Transverse colon (tissue), 4 donors: ENCODE measurements at regions not wholly inside any gene's neighbourhood (a gene's known extent, or its start where the extent isn't known, plus 50 kb on each side); places are given as distances from the start of the nearest gene placed in this dataset.

Experiments used
- DNase-seq: peaks from one replicate; pipeline ENCODE4 v3.0.0-alpha.2; 2019
- H3K27ac ChIP-seq, 4 donors: fragments of 200-600 bp; sonication (generic); 2 replicates each; pipeline ENCODE4 v1.5.1; 2016 to 2018; ENCODE audit warnings: inconsistent platforms in 4 of 4
- H3K27me3 ChIP-seq: fragments of 200-600 bp; sonication (generic); 2 replicates; pipeline ENCODE4 v1.5.1; 2017; ENCODE audit warnings: inconsistent platforms
- H3K36me3 ChIP-seq, 4 donors: fragments of 200-600 bp; sonication (generic); 2 replicates each; pipeline ENCODE4 v1.5.1; 2017 to 2019; ENCODE audit warnings: inconsistent platforms in 4 of 4
- H3K4me1 ChIP-seq, 4 donors: fragments of 200-600 bp; sonication (generic); 2 replicates each; pipeline ENCODE4 v1.5.1; 2017 to 2020; ENCODE audit warnings: inconsistent platforms in 4 of 4
- H3K4me3 ChIP-seq, 4 donors: fragments of 200-600 bp; sonication (generic); 1 replicate in 1 of 4; 2 replicates in 3 of 4; pipeline versions ENCODE4 v1.5.1 to v1.6.1; 2017 to 2019; ENCODE audit warnings: inconsistent platforms in 4 of 4
- H3K9me3 ChIP-seq, 2 donors: fragments of 200-600 bp; sonication (generic); 2 replicates each; pipeline ENCODE4 v1.5.1; 2017 to 2019; ENCODE audit warnings: inconsistent platforms in 2 of 2
- CTCF ChIP-seq, 5 experiments: fragments of 200-600 bp in 3 of 5; fragments of 450-650 bp in 2 of 5; sonication (generic) in 3 of 5; IDR thresholded peaks; 1 replicate in 2 of 5; 2 replicates in 3 of 5; pipeline ENCODE4 v1.5.1; 2016 to 2017; ENCODE audit warnings: antibody characterized with exemption in 5 of 5, inconsistent platforms in 3 of 5, mild to moderate bottlenecking in 2 of 5, moderate library complexity in 1 of 5
- EP300 ChIP-seq: sonication (generic); formaldehyde crosslinking; IDR thresholded peaks from one replicate; pipeline ENCODE4 v1.6.1; 2017; ENCODE audit warnings: antibody characterized with exemption, low read depth
- POLR2A ChIP-seq: fragments of 450-650 bp; IDR thresholded peaks from one replicate; pipeline ENCODE4 v1.6.1; 2016; ENCODE audit warnings: antibody characterized with exemption, mild to moderate bottlenecking, moderate library complexity
- POLR2AphosphoS5 ChIP-seq, 3 donors: sonication (generic); formaldehyde crosslinking; IDR thresholded peaks; one replicate each; pipeline ENCODE4 v1.6.1; 2016; ENCODE audit warnings: antibody characterized with exemption in 3 of 3
- WGBS, 2 donors: methylation state at CpG; one replicate each; pipeline ENCODE4 v1.1.5; 2018; ENCODE audit warnings: low coverage in 1 of 2; 5-methylcytosine and 5-hydroxymethylcytosine counted together
- in situ Hi-C, 4 donors: fragments of 200-750 bp; cut with MboI; loops; one replicate each; pipeline versions ENCODE4 v1.15.0 to v1.15.1; 2017; ENCODE audit warnings: low sequenced_read_pairs in 3 of 4, low pct_ligation_motif_present in 1 of 4, low pct_unique_long_range_greater_than_20kb in 1 of 4
- intact Hi-C: fragments of 100-400 bp; cut with DNase I; formaldehyde crosslinking; loops from one replicate; pipeline ENCODE4 v1.15.1; 2023; ENCODE audit warnings: low total_unique reads

DNA sequence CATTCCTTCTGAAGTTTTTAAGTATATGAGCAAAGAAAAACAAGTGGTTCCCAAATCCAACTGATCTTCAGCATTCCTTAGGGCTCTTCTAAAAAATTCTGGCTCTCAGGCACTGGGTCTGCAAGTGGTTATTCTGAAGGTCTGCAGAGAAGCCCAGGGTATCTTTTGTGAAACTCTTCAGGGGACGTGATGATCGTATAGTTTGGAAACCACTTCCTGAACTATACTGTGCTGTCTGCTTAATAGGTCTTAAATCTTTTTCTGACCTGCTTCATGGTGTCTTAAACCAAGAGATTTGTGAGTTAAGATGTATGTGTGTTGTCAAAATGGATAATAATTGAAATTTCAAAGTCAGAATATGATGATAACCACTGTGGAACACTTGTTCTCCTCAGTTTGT is 115.5 kb downstream of the LHX9 start:
- H3K4me3 ChIP-seq, result no peak overlapping the region
- H3K27ac ChIP-seq, result no peak overlapping the region
- TF ChIP-seq POLR2A (no peak), CTCF (IDR thresholded peaks at IDR 0.05) (no peak), EP300 (no peak), POLR2AphosphoS5 (IDR thresholded peaks at IDR 0.05) (no peak)
- WGBS, 2 donors, result 48 to 63% methylated on average over 2 of the region's 2 CpGs
- H3K36me3 ChIP-seq, result no peaks in the 10 kb centered on the region
- intact Hi-C loops, result no loop called here
- H3K4me1 ChIP-seq, result no peaks in the 10 kb centered on the region
- no peaks in the 10 kb centered on the region for H3K9me3 ChIP-seq
- in situ Hi-C loops, result no loop called here
- no peak for DNase-seq
- no peaks in the 10 kb centered on the region for H3K27me3 ChIP-seq

- WGBS, 2 donors, result 85% methylated on average over 2 of the region's 2 CpGs; no CpG with 5 or more reads in 1 of the 2 donors
- H3K4me1 ChIP-seq, result no peaks in the 10 kb centered on the region
- in situ Hi-C loops, result no loop called here
- no peaks in the 10 kb centered on the region for H3K36me3 ChIP-seq
- H3K9me3 ChIP-seq, result no peaks in the 10 kb centered on the region
- no peaks in the 10 kb centered on the region for H3K27me3 ChIP-seq
- H3K27ac ChIP-seq, result no peak overlapping the region
- TF ChIP-seq POLR2AphosphoS5 (IDR thresholded peaks at IDR 0.05), result no peak
- no peak for TF ChIP-seq EP300
- no peak for TF ChIP-seq POLR2A
- TF ChIP-seq CTCF (IDR thresholded peaks at IDR 0.05), result no peak
- H3K4me3 ChIP-seq, result no peak overlapping the region
- intact Hi-C loops, result no loop called here
- no peak for DNase-seq
These were observed 115.9 kb upstream of the NEK7 start for GRCh38 chr1:198040880-198041279.

DNA sequence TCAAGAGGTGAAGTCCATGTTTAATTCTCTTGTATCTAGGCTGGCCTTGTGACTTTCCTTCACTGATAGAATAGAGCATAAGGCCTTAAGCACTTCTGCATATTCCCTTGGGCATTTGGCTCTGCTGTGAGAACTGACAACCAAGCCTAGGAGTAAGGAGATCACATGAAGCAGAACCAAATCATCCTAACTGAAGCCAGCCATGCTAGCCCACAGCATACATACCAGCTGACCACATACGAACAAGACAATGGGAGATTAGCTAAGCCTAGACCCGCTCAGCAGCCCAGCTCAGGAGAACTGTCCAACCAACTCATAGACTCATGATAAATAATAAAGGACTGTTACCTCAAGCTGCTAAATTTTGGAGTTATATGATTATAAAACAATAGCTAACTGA is 114.6 kb upstream of the NEK7 start:
- H3K27ac ChIP-seq, result no peak overlapping the region
- H3K36me3 ChIP-seq, result no peaks in the 10 kb centered on the region
- no peak overlapping the region for H3K4me3 ChIP-seq
- 84 to 93% methylated on average over 2 of the region's 2 CpGs for WGBS, 2 donors
- H3K27me3 ChIP-seq, result no peaks in the 10 kb centered on the region
- no peak for TF ChIP-seq EP300
- TF ChIP-seq POLR2AphosphoS5 (IDR thresholded peaks at IDR 0.05), result no peak
- no peak for TF ChIP-seq POLR2A
- no peak for TF ChIP-seq CTCF (IDR thresholded peaks at IDR 0.05)
- in situ Hi-C loops, result no loop called here
- H3K9me3 ChIP-seq, result no peaks in the 10 kb centered on the region
- intact Hi-C loops, result no loop called here
- no peak for DNase-seq
- no peaks in the 10 kb centered on the region for H3K4me1 ChIP-seq

GRCh38 chr1:198047913-198048312 is 108.9 kb upstream of the NEK7 start:
- Histone ChIP-seq H3K4me1 (no peaks in the 10 kb centered on the region), H3K36me3 (no peaks in the 10 kb centered on the region), H3K27me3 (no peaks in the 10 kb centered on the region), H3K9me3 (no peaks in the 10 kb centered on the region), H3K27ac (no peak overlapping the region), H3K4me3 (no peak overlapping the region)
- DNase-seq, result no peak
- intact Hi-C loops, result no loop called here
- TF ChIP-seq POLR2AphosphoS5 (IDR thresholded peaks at IDR 0.05), result no peak
- TF ChIP-seq EP300, result no peak
- TF ChIP-seq POLR2A, result no peak
- no peak for TF ChIP-seq CTCF (IDR thresholded peaks at IDR 0.05)
- in situ Hi-C loops, result no loop called here
